ENCODE measurements at regions not wholly inside any gene's neighbourhood (a gene's known extent, or its start where the extent isn't known, plus 50 kb on each side); places are given as distances from the start of the nearest gene placed in this dataset.

DNA sequence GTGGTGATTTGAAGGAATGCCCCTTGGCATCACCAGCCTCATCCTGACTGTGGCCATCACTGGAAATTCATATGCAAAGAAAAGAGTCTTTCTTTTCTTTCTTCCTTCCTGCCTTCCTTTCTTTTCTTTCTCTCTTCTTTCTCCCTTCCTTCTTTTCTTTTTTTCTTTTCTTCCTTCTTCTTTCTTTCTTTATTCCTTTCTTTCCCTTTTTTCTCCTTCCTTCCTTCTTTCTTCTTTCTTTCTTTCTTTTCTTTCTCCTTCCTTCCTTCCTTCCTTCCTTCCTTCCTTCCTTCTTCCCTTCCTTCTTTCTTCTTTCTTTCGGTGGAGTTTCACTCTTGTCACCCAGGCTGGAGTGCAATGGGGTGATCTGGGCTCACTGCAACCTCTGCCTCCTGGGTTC, 58.0 kb upstream of the TMEM132D start:
- TF ChIP-seq FOXA1 (IDR thresholded peaks at IDR 0.05) (no peak), CTCF (IDR thresholded peaks at IDR 0.05; ENCODE audit: low read depth, low read length, missing input control) (no peak), GABPA (IDR thresholded peaks at IDR 0.05 in 1 of 2, conservative IDR thresholded peaks at IDR 0.05 in 1 of 2) (no peak)

Measured in liver (tissue), 3 donors.